B cell (primary cell): ENCODE measurements at regions not wholly inside any gene's neighbourhood (a gene's known extent, or its start where the extent isn't known, plus 50 kb on each side); places are given as distances from the start of the nearest gene placed in this dataset.

Experiments used
- ATAC-seq: fragments of 200-7000 bp; cut with Tn5 transposase; one replicate; pipeline ENCODE4 v1.10.0; 2021; ENCODE audit warnings: low read depth, mild to moderate bottlenecking, moderate number of reproducible peaks, moderate library complexity
- CTCF ChIA-PET: fragments of 350-600 bp; sonication (Branson Sonifier 250); formaldehyde crosslinking; loops from one replicate; lab custom pipeline; 2021; ENCODE audit warnings: antibody characterized with exemption, inconsistent platforms; lab: Charles Lee
- POLR2A ChIA-PET: fragments of 350-600 bp; sonication (Branson Sonifier 250); formaldehyde crosslinking; loops from one replicate; lab custom pipeline; 2021; ENCODE audit warnings: antibody characterized with exemption; lab: Charles Lee
- DNase-seq: peaks from one replicate; pipeline ENCODE4 v3.0.0; 2013
- H2AFZ ChIP-seq: 2 replicates; pipeline ENCODE4 v1.6.1; 2012; ENCODE audit warnings: mild to moderate bottlenecking, low read depth, low read length; ENCODE audit not compliant: insufficient read depth, poor library complexity, severe bottlenecking
- H3K27ac ChIP-seq, 2 donors: 1 replicate in 1 of 2; 2 replicates in 1 of 2; pipeline ENCODE4 v1.5.1; 2012 to 2013; ENCODE audit warnings: low read length in 2 of 2, mild to moderate bottlenecking in 2 of 2, moderate library complexity in 1 of 2
- H3K27me3 ChIP-seq, 4 experiments: fragments of 200-600 bp in 1 of 4; sonication (generic) in 1 of 4; replicated peaks in 1 of 4; 1 replicate in 2 of 4; 2 replicates in 2 of 4; pipeline versions ENCODE4 v1.6.1 to v1.7.0; 2013 to 2016; ENCODE audit warnings: low read length in 3 of 4, mild to moderate bottlenecking in 2 of 4, mixed read lengths in 1 of 4, moderate library complexity in 1 of 4; ENCODE audit not compliant: insufficient read depth in 4 of 4, control insufficient read depth in 3 of 4; ENCODE audit errors: control extremely low read depth in 1 of 4
- H3K36me3 ChIP-seq, 2 experiments: replicated peaks in 1 of 2; 1 replicate in 1 of 2; 2 replicates in 1 of 2; pipeline versions ENCODE4 v1.6.1 to v1.7.1; 2013; ENCODE audit warnings: low read length in 1 of 2; ENCODE audit not compliant: insufficient read depth in 2 of 2, control insufficient read depth in 1 of 2; ENCODE audit errors: control extremely low read depth in 1 of 2, extremely low read depth in 1 of 2
- H3K4me1 ChIP-seq, 2 donors: fragments of 200-600 bp in 1 of 2; sonication (generic) in 1 of 2; 1 replicate in 1 of 2; 2 replicates in 1 of 2; pipeline versions ENCODE4 v1.5.1 to v1.6.1; 2013 to 2017; ENCODE audit warnings: low read length in 2 of 2; ENCODE audit not compliant: control insufficient read depth in 2 of 2, insufficient read depth in 2 of 2
- H3K4me2 ChIP-seq: replicated peaks from 2 replicates; pipeline ENCODE3; 2012; ENCODE audit warnings: mild to moderate bottlenecking, low read depth, low read length; ENCODE audit not compliant: poor library complexity, severe bottlenecking
- H3K4me3 ChIP-seq, 5 experiments: fragments of 200-600 bp in 1 of 5; sonication (generic) in 1 of 5; 1 replicate in 3 of 5; 2 replicates in 2 of 5; pipeline versions ENCODE4 v1.5.1 to v1.7.0; 2011 to 2016; ENCODE audit warnings: low read length in 4 of 5, mild to moderate bottlenecking in 4 of 5, low read depth in 2 of 5, control low read depth in 1 of 5, moderate library complexity in 1 of 5; ENCODE audit not compliant: insufficient read depth in 1 of 5; ENCODE audit errors: control extremely low read depth in 1 of 5, extremely low read depth in 1 of 5
- H3K79me2 ChIP-seq: fragments of 200-600 bp; sonication (generic); one replicate; pipeline ENCODE4 v1.6.0; 2016; ENCODE audit warnings: low read length; ENCODE audit not compliant: control insufficient read depth, insufficient read depth
- H3K9ac ChIP-seq: fragments of 200-600 bp; sonication (generic); 2 replicates; pipeline ENCODE4 v1.6.1; 2017; ENCODE audit warnings: mild to moderate bottlenecking, low read length, moderate library complexity
- H3K9me3 ChIP-seq, 3 donors: one replicate each; pipeline versions ENCODE4 v1.6.1 to v1.7.1; 2013; ENCODE audit warnings: low read length in 2 of 3; ENCODE audit not compliant: control insufficient read depth in 2 of 3, insufficient read depth in 1 of 3; ENCODE audit errors: control extremely low read depth in 1 of 3
- H4K20me1 ChIP-seq: 2 replicates; pipeline ENCODE4 v1.6.0; 2012; ENCODE audit warnings: mild to moderate bottlenecking, low read length; ENCODE audit not compliant: insufficient read depth, control insufficient read depth, poor library complexity, severe bottlenecking
- H3K27ac Mint-ChIP-seq: one replicate; pipeline ENCODE4 v1.8.0; 2021; ENCODE audit warnings: mixed read lengths
- H3K27me3 Mint-ChIP-seq: one replicate; pipeline ENCODE4 v1.8.0; 2021; ENCODE audit warnings: mixed read lengths
- H3K4me1 Mint-ChIP-seq: one replicate; pipeline ENCODE4 v1.8.0; 2021; ENCODE audit warnings: mixed read lengths
- H3K4me3 Mint-ChIP-seq: one replicate; pipeline ENCODE4 v1.8.0; 2021; ENCODE audit warnings: mixed read lengths
- H3K9me3 Mint-ChIP-seq: one replicate; pipeline ENCODE4 v1.8.0; 2022; ENCODE audit warnings: mixed read lengths; ENCODE audit not compliant: insufficient read depth
- CTCF ChIP-seq: fragments of 200-600 bp; IDR thresholded peaks from one replicate; pipeline ENCODE4 v1.8.0; 2022; ENCODE audit warnings: antibody characterized with exemption, mild to moderate bottlenecking
- EZH2 ChIP-seq: IDR thresholded peaks from 2 replicates; pipeline ENCODE4 v1.6.1; 2012; ENCODE audit warnings: borderline replicate concordance, low read depth, mild to moderate bottlenecking, moderate library complexity, low read length; ENCODE audit not compliant: insufficient read depth, poor library complexity, severe bottlenecking
- WGBS: methylation state at CpG from one replicate; pipeline ENCODE4 v1.1.5; 2013; ENCODE audit warnings: missing lambda C conversion rate; ENCODE audit not compliant: insufficient coverage; 5-methylcytosine and 5-hydroxymethylcytosine counted together
- intact Hi-C: fragments of 100-400 bp; cut with micrococcal nuclease; formaldehyde crosslinking; loops from one replicate; pipeline ENCODE4 v1.10.0; 2022

GRCh38 chr11:119525180-119525866 lies 102.4 kb upstream of the THY1 start:
- TF ChIP-seq EZH2 (no peak), CTCF (no peak)
- H3K27me3 ChIP-seq, result no peaks in the 10 kb centered on the region
- H3K4me1 Mint-ChIP-seq, result peaks cover 17% of the 10 kb centered on the region
- no peak overlapping the region for H3K4me3 ChIP-seq
- peak overlapping the region; percentile 23 for H3K27ac Mint-ChIP-seq
- no peaks in the 10 kb centered on the region for H3K79me2 ChIP-seq
- no peaks in the 10 kb centered on the region for H3K27me3 Mint-ChIP-seq
- ChIA-PET CTCF (no interaction called here), POLR2A (no interaction called here)
- H3K9ac ChIP-seq, result no peak overlapping the region
- no peak overlapping the region for H3K4me3 Mint-ChIP-seq
- no peaks in the 10 kb centered on the region for H3K9me3 ChIP-seq
- DNase-seq (no peak), ATAC-seq (no peak)
- H3K4me2 ChIP-seq, result peak overlapping the region; percentile 25
- H3K4me1 ChIP-seq, result peaks cover 7 to 13% of the 10 kb centered on the region in 2 donors
- 32% methylated on average over 6 of the region's 7 CpGs for WGBS
- intact Hi-C loops, result no loop called here
- no peaks in the 10 kb centered on the region for H4K20me1 ChIP-seq
- H3K27ac ChIP-seq, result no peak overlapping the region
- H2AFZ ChIP-seq, result no peak overlapping the region
- H3K9me3 Mint-ChIP-seq, result no peaks in the 10 kb centered on the region
- no peaks in the 10 kb centered on the region for H3K36me3 ChIP-seq

DNA sequence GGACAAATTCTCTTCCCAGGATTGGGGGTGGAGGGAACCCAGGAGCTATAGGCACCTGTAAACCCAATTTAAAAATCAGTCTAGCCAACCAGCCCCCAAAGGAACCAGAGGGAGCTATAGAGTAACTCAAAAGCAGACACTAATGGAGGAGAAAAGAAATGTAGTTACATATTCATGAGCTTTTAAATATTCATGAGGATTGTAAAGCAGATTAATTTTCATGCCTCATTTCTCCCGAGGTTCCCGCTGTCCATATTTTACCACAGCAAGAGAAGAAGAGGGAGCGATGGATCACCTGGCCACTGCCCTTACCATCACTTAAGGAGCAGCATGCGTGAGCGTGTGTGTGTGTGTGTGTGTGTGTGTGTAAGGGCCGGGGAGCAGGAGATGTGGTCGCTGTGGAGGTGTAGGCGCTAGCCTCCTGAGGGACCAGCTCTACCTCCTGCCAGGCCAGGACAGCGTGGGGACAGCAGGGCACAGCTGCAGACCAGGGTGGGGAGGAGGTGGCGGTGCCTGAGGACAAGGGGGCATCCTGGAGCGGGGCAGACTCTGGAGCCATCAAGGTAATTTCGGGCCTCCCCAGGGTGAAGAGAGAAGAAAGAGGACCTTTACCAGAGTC lies 100.7 kb upstream of the THY1 start:
- Mint-ChIP-seq H3K4me3 (no peak overlapping the region), H3K27ac (no peak overlapping the region), H3K9me3 (no peaks in the 10 kb centered on the region), H3K4me1 (peaks cover 17% of the 10 kb centered on the region), H3K27me3 (peaks cover 3% of the 10 kb centered on the region)
- TF ChIP-seq CTCF, result no peak
- TF ChIP-seq EZH2, result no peak
- Histone ChIP-seq H3K9ac (no peak overlapping the region), H2AFZ (no peak overlapping the region), H3K27ac (no peak overlapping the region), H3K4me2 (no peak overlapping the region), H4K20me1 (no peaks in the 10 kb centered on the region), H3K36me3 (no peaks in the 10 kb centered on the region), H3K4me1 (peaks cover 7 to 13% of the 10 kb centered on the region in 2 donors), H3K79me2 (no peaks in the 10 kb centered on the region), H3K4me3 (no peak overlapping the region), H3K27me3 (peaks cover 0 to 3% (median 0%) of the 10 kb centered on the region in 4 experiments), H3K9me3 (no peaks in the 10 kb centered on the region)
- no peak for DNase-seq
- WGBS, result 76% methylated on average over 6 of the region's 12 CpGs
- ATAC-seq, result no peak
- intact Hi-C loops, result no loop called here
- CTCF ChIA-PET, result no interaction called here
- POLR2A ChIA-PET, result no interaction called here
